ENCODE measurements at regions not wholly inside any gene's neighbourhood (a gene's known extent, or its start where the extent isn't known, plus 50 kb on each side); places are given as distances from the start of the nearest gene placed in this dataset.

GRCh38 chr7:45973725-45974532 lies 52.9 kb upstream of the IGFBP3 start:
- intact Hi-C loops (cut with DNase I), result no loop called here
- no peak for DNase-seq

GRCh38 chr7:45972629-45973312 lies 51.7 kb upstream of the IGFBP3 start:
- WGBS, 2 donors, result 91% methylated on average over 12 of the region's 12 CpGs
- Histone ChIP-seq H3K9me3 (no peaks in the 10 kb centered on the region), H3K4me1 (peaks cover 3 to 10% of the 10 kb centered on the region in 2 donors), H3K27me3 (no peaks in the 10 kb centered on the region), H3K27ac (no peak overlapping the region), H3K4me3 (replicated peaks in 1 of 3) (no peak overlapping the region), H3K36me3 (no peaks in the 10 kb centered on the region)
- intact Hi-C loops (cut with DNase I), result no loop called here
- DNase-seq, result no peak
- no peak for TF ChIP-seq CTCF (IDR thresholded peaks at IDR 0.05)
- no peak for TF ChIP-seq POLR2A (IDR thresholded peaks at IDR 0.05)

More at GRCh38 chr7:45973725-45974532, 52.9 kb upstream of the IGFBP3 start:
- no peaks in the 10 kb centered on the region for H3K36me3 ChIP-seq
- H3K4me3 ChIP-seq (replicated peaks in 1 of 3), result no peak overlapping the region
- no peaks in the 10 kb centered on the region for H3K9me3 ChIP-seq
- no peaks in the 10 kb centered on the region for H3K27me3 ChIP-seq
- no peak for TF ChIP-seq POLR2A (IDR thresholded peaks at IDR 0.05)
- no peak for TF ChIP-seq CTCF (IDR thresholded peaks at IDR 0.05)
- WGBS, 2 donors, result 71 to 83% methylated on average over 10 to 14 of the region's 14 CpGs
- peaks cover 11 to 20% of the 10 kb centered on the region in 2 donors for H3K4me1 ChIP-seq
- no peak overlapping the region for H3K27ac ChIP-seq

- Histone ChIP-seq H3K27ac (no peak overlapping the region), H3K9me3 (no peaks in the 10 kb centered on the region), H3K27me3 (no peaks in the 10 kb centered on the region), H3K4me3 (replicated peaks in 1 of 3) (no peak overlapping the region), H3K4me1 (peaks cover 0 to 3% of the 10 kb centered on the region in 2 donors), H3K36me3 (no peaks in the 10 kb centered on the region)
- 96 to 97% methylated on average over 5 of the region's 5 CpGs for WGBS, 2 donors
- intact Hi-C loops (cut with DNase I), result no loop called here
- TF ChIP-seq POLR2A (IDR thresholded peaks at IDR 0.05), result no peak
- no peak for TF ChIP-seq CTCF (IDR thresholded peaks at IDR 0.05)
- no peak for DNase-seq
Measured at GRCh38 chr7:45971661-45972175, 50.6 kb upstream of the IGFBP3 start.

GRCh38 chr7:45971171-45971570 lies 50.1 kb upstream of the IGFBP3 start:
- no peak for DNase-seq
- WGBS, 2 donors, result 95% methylated on average over 5 of the region's 5 CpGs
- intact Hi-C loops (cut with DNase I), result no loop called here
- no peak overlapping the region for H3K4me3 ChIP-seq (replicated peaks in 1 of 3)
- no peaks in the 10 kb centered on the region for H3K9me3 ChIP-seq
- H3K4me1 ChIP-seq, result peaks cover 0 to 3% of the 10 kb centered on the region in 2 donors
- no peaks in the 10 kb centered on the region for H3K36me3 ChIP-seq
- H3K27me3 ChIP-seq, result no peaks in the 10 kb centered on the region
- H3K27ac ChIP-seq, result no peak overlapping the region
- no peak for TF ChIP-seq POLR2A (IDR thresholded peaks at IDR 0.05)
- no peak for TF ChIP-seq CTCF (IDR thresholded peaks at IDR 0.05)

Measured in thyroid gland (tissue), 4 donors.